ENCODE measurements at regions not wholly inside any gene's neighbourhood (a gene's known extent, or its start where the extent isn't known, plus 50 kb on each side); places are given as distances from the start of the nearest gene placed in this dataset.
"Not testable (repeated sequence)": the region's sequence is repeated elsewhere in the genome, so short reads cannot be mapped to it uniquely, and the experiment has no call there.

DNA sequence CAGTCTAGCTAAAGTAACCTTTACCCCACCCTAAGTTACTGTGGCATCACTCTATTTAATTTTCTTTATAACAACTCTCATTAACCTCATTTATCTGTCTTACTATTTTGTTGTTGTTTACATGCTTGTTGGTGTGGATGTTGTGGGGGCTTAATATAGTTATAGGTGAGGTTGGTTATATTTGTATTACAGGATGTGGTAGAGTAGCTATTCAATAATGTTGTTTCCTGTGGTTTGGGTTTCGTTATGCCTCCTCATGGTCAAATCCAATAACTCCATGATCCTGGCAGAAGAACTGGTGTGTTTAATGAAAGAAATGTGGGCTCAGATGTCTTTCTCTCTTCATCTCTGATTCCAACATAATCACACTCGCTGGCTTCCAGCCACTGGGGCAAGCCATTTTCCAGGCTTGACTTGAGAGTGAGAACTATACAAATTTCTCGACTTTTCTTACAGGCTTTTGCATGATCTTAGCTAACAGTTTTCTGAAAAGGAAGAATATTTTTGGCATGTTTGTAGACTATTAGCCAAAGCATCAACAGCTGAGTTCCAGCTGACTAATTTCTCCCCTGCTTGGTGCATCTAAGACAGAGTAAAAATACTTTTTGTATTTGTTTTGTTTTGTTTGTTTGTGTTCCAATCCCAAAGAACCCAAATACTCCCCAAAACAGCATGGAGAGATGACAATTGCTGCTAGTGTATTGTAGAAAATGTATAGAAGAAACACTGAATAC lies 303.7 kb upstream of the PAPPA start:
- DNase-seq: no peak
- Histone ChIP-seq H3K9me3 (ENCODE audit: severe bottlenecking) (no peaks in the 10 kb centered on the region), H3K4me3 (ENCODE audit: low read depth, low read length) (no peak overlapping the region), H3K36me3 (no peaks in the 10 kb centered on the region), H3K27me3 (ENCODE audit: insufficient read depth, low read depth, severe bottlenecking) (no peaks in the 10 kb centered on the region), H3K27ac (no peak overlapping the region)
- TF ChIP-seq CTCF (IDR thresholded peaks at IDR 0.05; ENCODE audit: low read depth, low read length): no peak

GRCh38 chr9:115850548-115851304 lies 302.9 kb upstream of the PAPPA start:
- DNase-seq: no peak
- Histone ChIP-seq H3K27ac (no peak overlapping the region), H3K4me3 (ENCODE audit: low read depth, low read length) (no peak overlapping the region), H3K9me3 (ENCODE audit: severe bottlenecking) (no peaks in the 10 kb centered on the region), H3K27me3 (ENCODE audit: insufficient read depth, low read depth, severe bottlenecking) (no peaks in the 10 kb centered on the region), H3K36me3 (no peaks in the 10 kb centered on the region)
- TF ChIP-seq CTCF (IDR thresholded peaks at IDR 0.05; ENCODE audit: low read depth, low read length): no peak

DNA sequence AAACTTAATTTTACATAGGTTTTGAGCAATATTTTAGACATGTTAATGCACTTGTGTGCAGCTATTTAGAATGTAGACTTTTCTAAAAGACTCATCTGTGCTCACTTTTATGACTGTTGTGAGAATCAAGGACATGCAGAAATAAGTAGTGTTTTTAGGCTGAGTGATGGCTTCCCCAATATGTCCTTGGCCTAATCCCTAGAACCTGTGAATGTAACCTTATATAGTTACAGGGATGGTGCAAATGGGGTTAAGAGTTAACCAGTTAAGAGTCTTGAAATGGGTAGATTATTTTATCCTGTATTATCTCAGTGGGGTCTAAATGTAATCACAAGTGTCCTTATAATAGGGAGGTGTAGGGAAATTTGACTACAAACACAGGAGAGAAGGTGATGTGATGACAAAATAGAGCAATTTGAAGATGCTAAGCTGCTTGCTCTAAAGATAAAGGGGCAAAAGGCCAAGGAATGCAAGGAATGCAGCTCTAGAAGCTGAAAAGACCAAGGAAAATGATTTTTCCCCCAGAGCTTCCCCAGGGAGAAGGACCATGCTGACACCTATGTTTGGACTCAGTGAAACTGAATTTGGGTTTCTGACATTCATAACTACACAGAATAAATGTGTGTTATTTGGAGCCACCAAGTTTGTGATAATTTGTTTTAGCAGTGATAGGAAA lies 298.0 kb upstream of the PAPPA start:
- Histone ChIP-seq H3K27me3 (ENCODE audit: insufficient read depth, low read depth, severe bottlenecking) (no peaks in the 10 kb centered on the region), H3K27ac (no peak overlapping the region), H3K9me3 (ENCODE audit: severe bottlenecking) (no peaks in the 10 kb centered on the region), H3K4me3 (ENCODE audit: low read depth, low read length) (no peak overlapping the region), H3K36me3 (no peaks in the 10 kb centered on the region)
- no peak for TF ChIP-seq CTCF (IDR thresholded peaks at IDR 0.05; ENCODE audit: low read depth, low read length)
- DNase-seq: no peak

- not testable (repeated sequence) for DNase-seq; H3K4me3 ChIP-seq (ENCODE audit: low read depth, low read length); H3K36me3 ChIP-seq; H3K27ac ChIP-seq; H3K27me3 ChIP-seq (ENCODE audit: insufficient read depth, low read depth, severe bottlenecking); H3K9me3 ChIP-seq (ENCODE audit: severe bottlenecking)
These were observed 295.2 kb upstream of the PAPPA start for GRCh38 chr9:115858421-115858820.

- no peaks in the 10 kb centered on the region for H3K9me3 ChIP-seq (ENCODE audit: severe bottlenecking)
- no peak overlapping the region for H3K4me3 ChIP-seq (ENCODE audit: low read depth, low read length)
- TF ChIP-seq CTCF (IDR thresholded peaks at IDR 0.05; ENCODE audit: low read depth, low read length): no peak
- H3K36me3 ChIP-seq: no peaks in the 10 kb centered on the region
- H3K27ac ChIP-seq: no peak overlapping the region
- DNase-seq: no peak
- H3K27me3 ChIP-seq (ENCODE audit: insufficient read depth, low read depth, severe bottlenecking): no peaks in the 10 kb centered on the region
These were observed 291.6 kb upstream of the PAPPA start for GRCh38 chr9:115862021-115862420.

DNA sequence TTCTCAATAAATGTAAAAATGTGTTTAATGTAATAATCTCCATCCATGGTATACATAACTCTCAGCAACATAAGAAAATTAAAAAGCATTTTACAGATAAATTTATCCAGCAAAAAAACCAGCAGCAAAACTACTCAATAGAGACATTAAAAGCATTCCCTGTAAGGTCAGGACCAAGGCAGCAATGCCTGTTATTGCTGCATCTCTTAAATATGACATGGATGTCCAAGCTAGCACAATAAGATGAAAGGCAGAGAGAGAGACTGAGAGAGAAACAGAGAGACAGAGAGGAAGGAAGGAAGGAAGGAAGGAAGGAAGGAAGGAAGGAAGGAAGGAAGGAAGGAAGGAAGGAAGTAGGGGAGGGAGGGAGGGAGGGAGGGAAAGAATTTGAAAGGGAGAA lies 289.0 kb upstream of the PAPPA start:
- TF ChIP-seq CTCF (IDR thresholded peaks at IDR 0.05; ENCODE audit: low read depth, low read length): no peak
- DNase-seq: no peak
- no peak overlapping the region for H3K27ac ChIP-seq

More for the DNA sequence above, 289.0 kb upstream of the PAPPA start:
- no peak overlapping the region for H3K4me3 ChIP-seq (ENCODE audit: low read depth, low read length)
- H3K9me3 ChIP-seq (ENCODE audit: severe bottlenecking): no peaks in the 10 kb centered on the region
- H3K27me3 ChIP-seq (ENCODE audit: insufficient read depth, low read depth, severe bottlenecking): no peaks in the 10 kb centered on the region
- no peaks in the 10 kb centered on the region for H3K36me3 ChIP-seq

Measured in WERI-Rb-1 (cell line).